ENCODE measurements at regions not wholly inside any gene's neighbourhood (a gene's known extent, or its start where the extent isn't known, plus 50 kb on each side); places are given as distances from the start of the nearest gene placed in this dataset.
"Not testable (repeated sequence)": the region's sequence is repeated elsewhere in the genome, so short reads cannot be mapped to it uniquely, and the experiment has no call there.

- no peak for DNase-seq (ENCODE audit: extremely low spot score)
- CTCF ChIA-PET, result interaction anchor here (1.1 to 6.1 kb wide), 9 partner anchors 15 to 104 kb away, joined by 3 to 55 read pairs (median 8); no protein-coding TSS in a partner anchor
- POLR2A ChIA-PET, result interaction anchor here (0.6 kb wide), 1 partner anchor 1598 kb away, joined by 3 read pairs; the partner anchor contains the start of gene C22orf15
- TF ChIP-seq CTCF (IDR thresholded peaks at IDR 0.05; ENCODE audit: control extremely low read depth, extremely low read depth, low read depth, missing control alignments), result no peak
Observed at GRCh38 chr22:22164541-22165272, 79.9 kb upstream of the VPREB1 start.

GRCh38 chr22:22161924-22162851 is 82.4 kb upstream of the VPREB1 start:
- DNase-seq (ENCODE audit: extremely low spot score), result peak; percentile 81
- CTCF ChIA-PET, result interaction anchor here (0.8 to 6.1 kb wide), 6 partner anchors 9 to 131 kb away, joined by 3 to 55 read pairs (median 6); no protein-coding TSS in a partner anchor
- no peak for TF ChIP-seq CTCF (IDR thresholded peaks at IDR 0.05; ENCODE audit: control extremely low read depth, extremely low read depth, low read depth, missing control alignments)
- POLR2A ChIA-PET, result interaction anchor here (0.6 kb wide), 1 partner anchor 1663 kb away, joined by 5 read pairs; no protein-coding TSS in a partner anchor

GRCh38 chr22:22160768-22161167 is 83.8 kb upstream of the VPREB1 start:
- POLR2A ChIA-PET, result not testable (repeated sequence)

GRCh38 chr22:22159384-22159783 is 85.2 kb upstream of the VPREB1 start:
- ChIA-PET CTCF (interaction anchor here (3.1 to 3.9 kb wide), 4 partner anchors 8 to 47 kb away, joined by 20 to 40 read pairs (median 26); no protein-coding TSS in a partner anchor), POLR2A (no interaction called here)
- TF ChIP-seq CTCF (IDR thresholded peaks at IDR 0.05; ENCODE audit: control extremely low read depth, extremely low read depth, low read depth, missing control alignments), result no peak
- DNase-seq (ENCODE audit: extremely low spot score), result no peak

More at GRCh38 chr22:22160768-22161167, 83.8 kb upstream of the VPREB1 start:
- CTCF ChIA-PET; DNase-seq (ENCODE audit: extremely low spot score): not testable (repeated sequence)

- no peak for TF ChIP-seq CTCF (IDR thresholded peaks at IDR 0.05; ENCODE audit: control extremely low read depth, extremely low read depth, low read depth, missing control alignments)
- ChIA-PET POLR2A (no interaction called here), CTCF (interaction anchor here (3.1 to 3.9 kb wide), 4 partner anchors 9 to 48 kb away, joined by 20 to 40 read pairs (median 26); no protein-coding TSS in a partner anchor)
- no peak for DNase-seq (ENCODE audit: extremely low spot score)
Observed at GRCh38 chr22:22158965-22159364, 85.6 kb upstream of the VPREB1 start.

GRCh38 chr22:22158207-22158816 is 86.3 kb upstream of the VPREB1 start:
- no peak for TF ChIP-seq CTCF (IDR thresholded peaks at IDR 0.05; ENCODE audit: control extremely low read depth, extremely low read depth, low read depth, missing control alignments)
- ChIA-PET CTCF (interaction anchor here (0.8 to 3.9 kb wide), 17 partner anchors 9 to 429 kb away, joined by 3 to 40 read pairs (median 7); no protein-coding TSS in a partner anchor), POLR2A (no interaction called here)
- no peak for DNase-seq (ENCODE audit: extremely low spot score)
